Colonic mucosa (tissue), 4 donors: ENCODE measurements at regions not wholly inside any gene's neighbourhood (a gene's known extent, or its start where the extent isn't known, plus 50 kb on each side); places are given as distances from the start of the nearest gene placed in this dataset.
"Not testable (repeated sequence)": the region's sequence is repeated elsewhere in the genome, so short reads cannot be mapped to it uniquely, and the experiment has no call there.

Source experiments
- DNase-seq: peaks from one replicate; pipeline ENCODE4 v3.0.0-alpha.2; 2020
- H3K27ac ChIP-seq: fragments of 200-600 bp; one replicate; pipeline ENCODE4 v1.8.0; 2021
- H3K27me3 ChIP-seq: fragments of 200-600 bp; one replicate; pipeline ENCODE4 v1.8.0; 2021
- H3K36me3 ChIP-seq: fragments of 200-600 bp; one replicate; pipeline ENCODE4 v1.8.0; 2021
- H3K4me1 ChIP-seq: fragments of 200-600 bp; one replicate; pipeline ENCODE4 v1.8.0; 2021; ENCODE audit warnings: mild to moderate bottlenecking
- H3K4me3 ChIP-seq: fragments of 200-600 bp; one replicate; pipeline ENCODE4 v1.8.0; 2021
- H3K9ac ChIP-seq, 2 donors: one replicate each; pipeline ENCODE4 v1.7.0; 2013; ENCODE audit warnings: control low read depth in 2 of 2, low read depth in 2 of 2, low read length in 2 of 2
- H3K9me3 ChIP-seq: fragments of 200-600 bp; one replicate; pipeline ENCODE4 v1.8.0; 2021
- CTCF ChIP-seq: fragments of 200-600 bp; IDR thresholded peaks from one replicate; pipeline ENCODE4 v1.8.0; 2022; ENCODE audit warnings: antibody characterized with exemption, mild to moderate bottlenecking
- intact Hi-C: fragments of 100-400 bp; cut with DNase I; formaldehyde crosslinking; loops from one replicate; pipeline ENCODE4 v1.14.1; 2022
- donor health status: healthy.
- donor health status: DM: no; HTN: no; CAD: no.
- donor health status: DM: no; HTN: no; CAD: no.

DNA sequence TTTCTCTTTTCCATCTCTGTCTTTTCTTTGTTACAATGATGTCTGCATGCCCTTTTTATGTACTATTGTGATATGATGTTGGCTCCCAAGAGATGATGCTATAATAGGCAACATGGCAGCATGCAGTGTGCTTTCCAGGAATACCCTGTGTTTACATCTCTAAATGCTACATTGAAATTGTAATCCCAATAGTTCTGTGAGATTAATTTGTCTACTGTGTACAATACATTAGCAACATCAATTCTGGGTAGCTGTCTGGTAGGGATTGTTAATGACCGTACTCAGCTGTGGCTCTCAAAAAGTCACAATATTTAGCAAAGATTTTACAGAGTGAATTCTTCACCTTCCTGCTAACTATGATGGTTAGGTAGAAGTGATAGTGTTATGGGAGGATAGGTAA lies 225.6 kb upstream of the MMS22L start:
- no peak for TF ChIP-seq CTCF

GRCh38 chr6:97513260-97513659 lies 230.2 kb upstream of the MMS22L start:
- H3K4me3 ChIP-seq, DNase-seq, H3K27me3 ChIP-seq, H3K4me1 ChIP-seq, H3K9me3 ChIP-seq, intact Hi-C loops, H3K9ac ChIP-seq, H3K27ac ChIP-seq, H3K36me3 ChIP-seq: not testable (repeated sequence)

More for the DNA sequence above, 225.6 kb upstream of the MMS22L start:
- no peaks in the 10 kb centered on the region for H3K9me3 ChIP-seq
- H3K4me3 ChIP-seq: no peak overlapping the region
- H3K27me3 ChIP-seq: no peaks in the 10 kb centered on the region
- no peak overlapping the region for H3K27ac ChIP-seq
- H3K4me1 ChIP-seq: no peaks in the 10 kb centered on the region
- no peaks in the 10 kb centered on the region for H3K36me3 ChIP-seq
- no peak overlapping the region for H3K9ac ChIP-seq
- no peak for DNase-seq
- intact Hi-C loops: no loop called here

GRCh38 chr6:97524811-97525210 lies 241.8 kb upstream of the MMS22L start:
- H3K27ac ChIP-seq: no peak overlapping the region
- no peak overlapping the region for H3K4me3 ChIP-seq
- H3K9me3 ChIP-seq: no peaks in the 10 kb centered on the region
- no peaks in the 10 kb centered on the region for H3K4me1 ChIP-seq
- H3K36me3 ChIP-seq: no peaks in the 10 kb centered on the region
- intact Hi-C loops: no loop called here
- no peak overlapping the region for H3K9ac ChIP-seq
- no peaks in the 10 kb centered on the region for H3K27me3 ChIP-seq
- DNase-seq: no peak
- TF ChIP-seq CTCF: no peak

DNA sequence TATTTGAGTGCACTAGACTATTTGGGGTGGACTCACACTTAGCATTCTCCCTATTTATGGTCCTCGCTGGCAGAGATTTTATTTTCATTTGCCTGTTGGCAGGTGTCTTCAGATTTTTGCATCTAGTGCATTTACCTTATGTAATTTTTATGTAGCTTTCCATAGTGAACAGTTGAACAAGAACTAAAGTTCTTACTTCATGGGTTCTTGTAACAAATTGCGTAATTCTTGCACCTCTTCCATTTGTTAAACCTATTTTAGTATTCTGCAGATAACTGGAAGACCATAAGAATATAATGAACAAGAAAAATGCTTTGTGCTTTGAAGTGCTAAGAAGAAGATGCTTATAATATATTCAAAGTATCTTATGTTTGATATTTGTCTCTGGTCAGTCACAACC lies 252.8 kb upstream of the MMS22L start:
- Histone ChIP-seq H3K27me3 (no peaks in the 10 kb centered on the region), H3K27ac (no peak overlapping the region), H3K4me1 (no peaks in the 10 kb centered on the region), H3K4me3 (no peak overlapping the region), H3K36me3 (no peaks in the 10 kb centered on the region), H3K9me3 (no peaks in the 10 kb centered on the region), H3K9ac (no peak overlapping the region)
- intact Hi-C loops: no loop called here
- DNase-seq: no peak
- TF ChIP-seq CTCF: no peak

DNA sequence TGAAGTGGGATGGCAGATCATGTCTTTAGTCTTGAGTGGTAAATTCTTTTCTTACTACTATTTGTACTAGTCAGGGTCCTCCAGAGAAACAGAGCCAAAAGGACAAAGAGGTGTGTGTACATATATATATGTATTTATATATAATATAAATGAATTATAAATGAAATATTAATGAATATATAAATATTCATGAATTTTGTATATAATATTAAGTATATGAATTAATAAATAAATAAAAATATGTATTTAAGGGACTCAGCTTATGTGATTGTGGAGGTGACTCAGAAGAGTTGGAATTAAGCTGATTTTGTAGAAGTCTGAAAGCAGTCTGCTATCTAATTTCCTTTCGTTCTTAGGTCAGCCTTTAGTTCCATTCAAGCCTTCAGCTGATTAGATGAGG lies 265.3 kb upstream of the MMS22L start:
- H3K36me3 ChIP-seq: no peaks in the 10 kb centered on the region
- intact Hi-C loops: no loop called here
- no peak for DNase-seq
- TF ChIP-seq CTCF: no peak
- H3K27me3 ChIP-seq: no peaks in the 10 kb centered on the region
- H3K4me1 ChIP-seq: no peaks in the 10 kb centered on the region
- no peak overlapping the region for H3K4me3 ChIP-seq
- H3K9ac ChIP-seq: no peak overlapping the region
- no peak overlapping the region for H3K27ac ChIP-seq
- H3K9me3 ChIP-seq: no peaks in the 10 kb centered on the region

DNA sequence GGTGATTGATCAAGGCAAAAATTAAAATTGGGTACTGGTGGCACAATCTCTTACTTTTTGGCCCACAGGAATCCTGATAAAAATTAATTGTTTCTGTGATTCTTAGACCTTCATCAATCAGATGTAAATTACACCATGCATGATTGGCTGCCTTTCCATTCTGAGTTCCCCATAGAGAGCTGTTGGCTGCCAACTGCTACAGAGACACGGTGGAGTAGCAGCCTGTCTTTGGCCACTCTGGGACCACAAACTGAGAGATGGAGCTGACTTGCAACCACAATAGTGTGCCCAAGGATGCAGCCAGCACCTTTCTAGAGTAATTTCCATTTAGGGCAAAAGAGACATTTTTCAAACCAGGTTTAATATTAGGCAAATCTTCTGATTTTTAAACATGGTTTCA lies 274.3 kb upstream of the MMS22L start:
- intact Hi-C loops: no loop called here
- TF ChIP-seq CTCF: no peak
- DNase-seq: no peak

More for the DNA sequence above, 274.3 kb upstream of the MMS22L start:
- no peaks in the 10 kb centered on the region for H3K4me1 ChIP-seq
- H3K9ac ChIP-seq: no peak overlapping the region
- no peaks in the 10 kb centered on the region for H3K9me3 ChIP-seq
- H3K36me3 ChIP-seq: no peaks in the 10 kb centered on the region
- H3K27ac ChIP-seq: no peak overlapping the region
- H3K4me3 ChIP-seq: no peak overlapping the region
- no peaks in the 10 kb centered on the region for H3K27me3 ChIP-seq
